ENCODE measurements at regions not wholly inside any gene's neighbourhood (a gene's known extent, or its start where the extent isn't known, plus 50 kb on each side); places are given as distances from the start of the nearest gene placed in this dataset.
"Not testable (repeated sequence)": the region's sequence is repeated elsewhere in the genome, so short reads cannot be mapped to it uniquely, and the experiment has no call there.

- DNase-seq: no peak
Observed at GRCh38 chr5:89374818-89375521, 492.0 kb upstream of the MEF2C start.

- DNase-seq: no peak
Observed at GRCh38 chr5:89374144-89374784, 491.3 kb upstream of the MEF2C start.

GRCh38 chr5:89372176-89372575 is 489.2 kb upstream of the MEF2C start:
- no peak for DNase-seq

- DNase-seq: no peak
Observed at GRCh38 chr5:89371646-89372045, 488.7 kb upstream of the MEF2C start.

DNA sequence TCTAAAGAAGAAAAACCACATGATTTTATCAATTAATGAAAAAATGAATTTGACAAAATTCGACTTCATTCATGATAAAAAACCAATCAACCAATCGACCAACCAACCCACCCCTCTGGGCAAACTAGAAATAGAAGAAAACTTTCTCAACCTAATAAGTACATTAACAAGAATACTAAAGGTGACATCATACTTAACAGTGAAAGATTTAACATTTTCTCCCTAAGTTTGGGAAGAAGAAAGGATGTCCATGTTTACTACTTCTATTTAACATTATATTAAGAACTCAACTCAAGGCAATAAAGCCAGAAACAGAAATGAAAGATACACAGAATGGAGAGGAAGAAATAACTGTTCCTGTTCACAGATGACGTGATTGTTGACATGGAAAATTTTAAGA is 476.1 kb upstream of the MEF2C start:
- DNase-seq: no peak

DNA sequence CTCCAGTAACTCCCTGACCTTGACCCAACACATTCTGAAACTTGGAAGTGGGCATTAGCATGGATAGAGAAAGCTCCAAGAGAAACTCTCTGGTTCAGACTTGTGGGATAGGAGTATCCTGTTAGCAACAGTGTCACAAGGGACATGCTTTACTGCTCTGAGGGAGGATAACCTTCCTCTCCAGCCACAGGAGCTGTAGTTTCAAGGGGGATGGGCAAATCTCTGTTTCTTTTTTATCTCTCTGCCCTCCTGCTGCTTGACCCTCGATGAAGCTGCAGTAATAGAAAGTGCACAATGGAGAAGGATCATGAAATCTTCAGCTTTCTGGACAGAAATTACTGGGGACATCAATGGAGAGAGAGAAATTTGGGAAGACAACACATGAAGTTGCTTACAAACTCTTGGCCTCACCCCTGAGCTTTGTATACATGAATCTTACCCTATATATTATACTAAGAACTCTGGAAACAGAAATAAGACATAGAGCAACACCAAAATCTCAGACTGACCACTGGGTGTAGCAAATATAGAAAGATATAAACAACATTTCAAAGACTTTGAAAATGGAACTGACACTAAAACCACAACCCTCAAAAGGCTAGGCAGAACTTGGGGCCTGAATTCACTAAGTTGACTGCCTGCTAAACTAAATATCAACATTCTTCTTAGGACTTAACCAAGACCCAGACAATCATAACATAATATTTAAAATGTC is 471.0 kb upstream of the MEF2C start:
- no peak for DNase-seq

DNA sequence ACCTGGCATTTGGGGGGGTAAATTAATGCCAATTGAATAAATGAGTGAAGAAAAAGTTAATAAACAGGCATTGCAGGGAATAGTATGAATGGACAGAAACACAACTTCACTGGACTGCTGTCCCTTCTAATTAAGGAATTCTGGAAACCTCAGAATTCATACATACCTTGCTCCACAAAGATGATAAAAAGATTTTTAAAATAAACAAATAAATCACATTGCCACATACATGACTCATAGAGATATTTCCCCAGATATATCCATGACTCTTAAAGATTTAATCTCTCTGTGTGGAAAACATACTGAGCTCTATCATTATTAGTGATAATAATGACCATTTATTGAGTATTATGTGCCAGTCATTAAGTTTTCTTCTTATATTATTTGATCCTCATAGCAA is 469.0 kb upstream of the MEF2C start:
- no peak for DNase-seq

GRCh38 chr5:89351222-89351621 is 468.2 kb upstream of the MEF2C start:
- DNase-seq: no peak

DNA sequence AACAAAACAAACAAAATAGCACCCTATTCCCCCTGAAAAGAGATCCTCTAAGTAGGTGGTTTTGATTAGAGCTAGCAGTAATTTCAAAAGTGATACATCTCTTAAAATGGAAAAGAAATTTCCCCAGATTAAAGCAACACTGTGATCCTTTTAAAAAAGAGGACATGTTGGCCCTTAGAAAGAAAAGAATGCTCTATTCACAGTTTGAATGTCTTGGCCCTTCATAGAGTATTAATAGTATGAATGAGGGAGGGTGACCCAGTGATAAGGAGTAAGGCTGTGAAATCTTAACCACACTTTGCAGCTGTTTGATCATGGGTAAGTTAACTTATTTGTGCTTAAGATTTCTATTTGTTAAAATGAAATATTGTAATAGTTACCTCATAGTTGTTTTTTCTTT is 467.7 kb upstream of the MEF2C start:
- DNase-seq: no peak

- no peak for DNase-seq
Observed at GRCh38 chr5:89349246-89349980, 466.4 kb upstream of the MEF2C start.

- no peak for DNase-seq
Observed at GRCh38 chr5:89346573-89346972, 463.6 kb upstream of the MEF2C start.

DNA sequence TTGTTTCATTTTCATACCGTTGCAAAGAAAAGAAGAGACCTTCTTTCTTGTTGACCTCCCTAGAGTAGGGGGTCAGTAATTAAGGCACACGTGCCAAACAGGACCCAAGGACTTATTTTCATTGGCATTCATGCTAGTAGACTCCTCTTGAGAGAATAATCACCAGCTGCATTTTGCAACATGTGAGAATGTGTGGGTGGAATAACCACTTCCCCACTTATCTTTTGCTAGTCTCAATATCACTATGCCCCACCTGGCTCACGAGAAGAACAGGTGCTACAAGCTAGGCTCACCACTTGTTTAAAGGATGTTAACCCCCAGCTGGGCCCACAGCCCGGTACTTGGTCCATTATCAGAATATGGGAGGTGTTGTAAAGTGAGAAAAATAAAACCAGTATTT is 460.7 kb upstream of the MEF2C start:
- no peak for DNase-seq

GRCh38 chr5:89342106-89342876 is 459.3 kb upstream of the MEF2C start:
- no peak for DNase-seq

- no peak for DNase-seq
Observed at GRCh38 chr5:89338935-89339334, 456.0 kb upstream of the MEF2C start.

DNA sequence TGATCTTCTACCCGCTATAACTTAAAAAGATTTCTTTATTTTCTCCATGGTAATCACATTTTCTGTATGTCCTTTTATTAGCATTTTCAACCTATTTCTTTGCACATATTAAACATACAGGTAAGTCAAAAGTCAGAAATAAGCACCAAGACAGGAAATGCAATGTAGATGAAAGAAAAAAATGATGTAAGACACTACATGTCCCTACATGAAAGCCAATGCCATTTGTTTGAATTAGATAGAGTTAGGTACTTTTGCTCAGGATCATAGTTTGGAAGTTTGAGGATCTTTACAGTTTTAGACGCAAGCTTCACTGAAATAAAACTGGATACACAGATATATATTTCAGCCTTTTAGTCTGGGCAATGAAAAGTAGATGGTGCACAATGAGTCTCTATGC is 453.1 kb upstream of the MEF2C start:
- DNase-seq: no peak

DNA sequence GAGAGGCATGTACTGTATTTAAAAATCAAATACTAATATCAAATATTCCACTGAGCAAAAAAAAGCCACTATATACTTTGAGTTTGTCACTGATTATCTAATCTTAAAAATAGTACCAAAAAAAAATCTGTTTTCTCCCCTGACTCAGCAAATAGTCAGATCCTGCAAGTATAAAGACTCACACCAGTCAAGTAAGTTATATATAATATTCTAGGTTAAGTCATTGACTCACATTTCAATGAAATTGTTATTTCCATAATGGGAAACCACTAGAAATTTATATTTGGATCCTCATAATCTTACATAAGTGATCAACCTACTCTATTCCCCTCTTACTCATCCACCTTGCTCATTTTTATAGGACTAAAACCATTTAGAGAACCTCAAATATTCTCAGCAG is 447.2 kb upstream of the MEF2C start:
- no peak for DNase-seq

- no peak for DNase-seq
Observed at GRCh38 chr5:89327608-89328007, 444.6 kb upstream of the MEF2C start.

GRCh38 chr5:89324990-89325389 is 442.0 kb upstream of the MEF2C start:
- no peak for DNase-seq

- no peak for DNase-seq
Observed at GRCh38 chr5:89320421-89321277, 437.7 kb upstream of the MEF2C start.

DNA sequence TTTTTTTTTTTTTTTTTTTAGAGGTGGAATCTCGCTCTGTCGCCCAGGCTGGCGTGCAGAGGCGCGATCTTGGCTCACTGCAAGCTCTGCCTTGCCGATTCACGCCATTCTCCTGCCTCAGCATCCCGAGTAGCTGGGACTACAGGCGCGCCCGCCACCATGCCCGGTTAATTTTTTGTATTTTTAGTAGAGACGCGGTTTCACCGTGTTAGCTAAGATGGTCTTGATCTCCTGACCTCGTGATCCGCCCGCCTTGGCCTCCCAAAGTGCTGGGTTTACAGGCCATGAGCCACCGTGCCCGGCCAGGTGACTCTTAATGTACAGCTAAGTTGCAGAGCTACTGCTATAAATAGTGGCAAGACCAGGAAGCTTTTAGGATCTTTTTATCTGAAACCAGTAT is 434.9 kb upstream of the MEF2C start:
- DNase-seq: not testable (repeated sequence)

DNA sequence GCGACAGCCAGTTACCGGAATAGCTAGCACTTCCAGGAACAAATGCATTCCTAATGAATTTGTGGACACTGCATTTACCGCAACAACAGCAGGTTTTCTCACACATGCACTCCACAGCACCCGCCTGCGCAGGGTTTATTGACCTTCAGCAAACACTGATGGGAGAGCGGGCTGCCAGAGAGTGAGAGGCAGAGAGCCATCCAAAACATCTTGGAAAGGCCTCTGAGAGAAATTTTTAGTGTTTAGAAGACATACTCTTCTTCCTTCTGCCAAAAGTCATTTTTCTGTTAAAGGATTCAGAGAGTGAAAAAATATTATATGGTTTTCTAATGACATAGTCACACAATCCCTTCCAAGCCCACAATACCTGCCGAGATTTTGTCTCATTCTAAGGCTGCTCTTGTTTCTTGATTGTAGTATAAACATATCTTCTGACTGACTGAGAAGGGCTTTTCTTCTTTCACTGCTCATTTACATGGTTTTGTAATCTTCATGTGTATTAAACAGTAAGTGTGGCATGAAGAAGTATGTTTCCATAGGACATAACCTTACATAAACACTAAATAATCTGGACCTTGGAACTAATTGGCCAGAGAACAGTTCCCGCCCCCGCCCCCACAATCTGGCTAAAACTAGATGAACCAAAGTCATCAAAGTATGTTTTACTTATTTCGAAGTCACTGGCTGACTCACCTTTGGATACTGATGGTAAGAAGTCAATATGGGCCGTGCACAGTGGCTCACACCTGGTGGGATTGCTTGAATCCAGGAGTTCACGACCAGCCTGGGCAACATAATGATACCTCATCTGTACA is 432.5 kb upstream of the MEF2C start:
- no peak for DNase-seq

Measured in CD4-positive, alpha-beta T cell treated with Interleukin-12 subunit alpha and Interleukin-12 subunit beta, for 1 hour (primary cell).